GM19351 (cell line): ENCODE measurements at regions not wholly inside any gene's neighbourhood (a gene's known extent, or its start where the extent isn't known, plus 50 kb on each side); places are given as distances from the start of the nearest gene placed in this dataset.

Source experiments
- ATAC-seq: cut with Tn5 transposase; IDR thresholded peaks from one replicate; pipeline ENCODE4 v1.9.1; 2021; ENCODE audit warnings: mild to moderate bottlenecking, moderate library complexity; ENCODE audit not compliant: unreplicated experiment

- ATAC-seq = no peak
These were observed 50.2 kb upstream of the AKR1E2 start for GRCh38 chr10:4775808-4776207.

- ATAC-seq = no peak
These were observed 53.8 kb upstream of the AKR1E2 start for GRCh38 chr10:4772202-4772570.

GRCh38 chr10:4771554-4772201 is 54.3 kb upstream of the AKR1E2 start:
- ATAC-seq = no peak

DNA sequence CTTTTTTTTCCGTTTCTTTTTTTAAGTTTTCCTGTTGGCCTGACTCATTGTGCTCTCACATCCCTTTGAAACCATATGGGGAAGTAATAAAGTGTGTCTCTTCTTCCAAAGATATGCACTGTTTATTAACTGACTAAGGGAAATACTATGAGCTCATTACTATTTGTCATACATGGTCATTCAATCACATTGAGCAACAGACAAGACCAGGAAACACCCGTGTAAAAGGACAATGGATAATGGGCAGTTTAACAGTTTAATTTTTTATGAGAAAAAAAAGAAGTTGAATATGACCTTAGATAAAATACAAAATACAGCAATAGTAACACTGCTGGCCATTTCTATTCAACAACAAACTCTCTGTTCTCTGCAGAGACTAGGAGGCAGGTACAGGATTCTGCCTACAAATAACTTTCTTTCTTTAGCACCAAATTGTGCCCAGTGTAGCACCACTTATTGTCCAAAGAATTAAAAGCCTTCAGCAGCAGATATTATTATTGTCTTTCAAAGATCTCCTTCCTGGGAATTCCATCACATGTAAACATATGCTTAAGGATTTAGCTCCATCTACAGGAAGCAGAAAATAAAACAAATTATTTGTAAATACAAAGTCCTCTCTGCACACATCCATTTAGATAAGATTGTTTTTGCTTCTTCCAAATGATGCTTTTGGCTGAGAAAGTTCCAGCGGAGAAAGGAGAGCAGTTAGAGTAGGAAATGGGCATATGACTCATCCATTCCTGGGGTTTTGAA is 55.0 kb upstream of the AKR1E2 start:
- ATAC-seq = no peak

DNA sequence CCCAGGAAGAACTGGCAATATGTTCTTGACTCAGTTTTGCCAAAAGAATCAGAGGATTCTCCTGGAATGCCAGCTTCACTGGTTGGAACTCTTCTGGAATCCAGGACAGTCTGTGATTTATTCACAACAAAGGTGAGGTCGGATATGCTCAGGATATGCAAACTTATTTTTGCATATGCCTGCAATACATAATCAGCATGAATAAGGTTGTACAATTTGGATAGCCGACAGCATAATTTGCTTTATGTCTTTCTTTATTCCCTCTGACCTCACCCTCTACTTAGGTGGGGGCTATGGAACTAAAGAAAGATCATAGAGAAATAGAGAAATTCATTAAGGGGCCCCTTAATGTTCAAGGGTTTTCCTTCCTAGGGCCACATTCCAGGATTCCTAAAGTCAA is 57.6 kb upstream of the AKR1E2 start:
- no peak for ATAC-seq

DNA sequence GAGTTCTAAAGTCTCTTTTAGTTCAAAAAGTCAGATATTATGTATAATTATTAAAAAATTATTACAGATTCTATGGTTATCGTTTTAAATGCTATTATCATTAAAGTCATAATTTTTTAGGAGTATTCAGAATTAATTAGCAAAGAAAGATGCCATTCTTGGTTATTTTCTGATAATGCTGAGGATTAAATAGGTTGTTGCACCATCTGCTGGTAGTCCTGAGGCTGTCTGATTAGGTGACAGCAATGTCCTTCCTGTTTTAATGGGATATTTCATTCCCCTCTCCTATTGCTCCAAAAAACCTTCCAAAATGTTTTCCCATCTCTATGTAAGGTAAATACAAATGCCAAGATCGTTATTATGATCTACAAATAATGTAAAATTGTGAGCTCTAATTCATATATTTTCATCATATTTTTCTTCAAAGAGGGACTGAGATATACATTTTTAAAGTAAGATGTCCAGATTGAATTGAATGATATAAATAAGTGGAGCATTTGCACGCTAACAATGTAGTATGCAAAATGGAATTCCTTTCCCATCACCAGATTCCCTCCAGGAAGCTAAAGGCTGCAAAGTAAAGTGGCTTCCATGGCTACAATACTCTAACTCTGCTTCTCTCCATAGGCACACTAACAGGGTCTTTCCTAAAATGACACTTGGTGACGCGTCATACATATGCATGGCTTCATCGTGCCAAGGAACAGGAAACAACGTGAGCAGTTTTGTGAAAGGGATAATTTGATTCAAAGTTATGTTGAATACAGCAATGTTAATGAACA is 58.8 kb upstream of the AKR1E2 start:
- no peak for ATAC-seq

GRCh38 chr10:4766454-4766853 is 59.6 kb upstream of the AKR1E2 start:
- no peak for ATAC-seq

GRCh38 chr10:4765428-4765827 is 60.6 kb upstream of the AKR1E2 start:
- ATAC-seq = no peak

GRCh38 chr10:4763960-4764428 is 62.0 kb upstream of the AKR1E2 start:
- no peak for ATAC-seq

DNA sequence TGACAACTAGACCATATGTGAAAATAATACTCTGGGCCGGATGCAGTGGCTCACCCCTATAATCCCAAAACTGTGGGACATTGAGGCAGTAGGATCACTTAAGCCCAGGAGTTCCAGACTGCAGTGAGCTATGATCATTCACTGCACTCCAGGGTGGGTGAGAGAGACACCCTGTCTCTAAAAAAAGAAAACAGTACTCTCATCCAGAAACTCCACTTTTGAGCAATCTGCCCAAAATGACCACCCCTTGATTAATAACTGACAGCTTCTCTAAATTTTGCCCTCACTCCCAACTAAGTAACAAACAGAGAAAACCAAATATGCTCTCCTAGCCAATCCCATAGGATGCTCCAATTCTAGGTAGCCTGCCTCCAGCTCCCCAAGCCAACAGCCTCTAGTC is 62.5 kb upstream of the AKR1E2 start:
- no peak for ATAC-seq

DNA sequence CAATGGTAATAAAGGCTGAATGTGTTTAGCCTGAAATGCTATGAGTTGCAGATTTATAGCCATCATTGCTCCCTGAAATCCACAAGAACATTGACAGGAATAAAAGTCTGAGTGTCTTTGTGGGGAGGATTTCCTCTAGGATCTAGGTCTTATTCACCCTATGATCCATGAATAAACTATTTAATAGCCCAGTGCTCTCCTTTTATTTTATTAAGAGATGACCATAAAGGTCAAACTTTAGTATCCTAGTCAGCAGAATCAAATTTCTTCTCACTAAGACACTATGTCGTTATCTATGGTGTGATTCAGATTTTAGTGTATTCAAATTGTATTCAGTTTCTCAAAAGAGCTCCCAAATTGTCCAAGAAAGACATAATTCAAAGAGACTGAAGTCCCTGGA is 67.8 kb upstream of the AKR1E2 start:
- no peak for ATAC-seq

GRCh38 chr10:4755286-4755989 is 70.6 kb upstream of the AKR1E2 start:
- ATAC-seq = no peak

DNA sequence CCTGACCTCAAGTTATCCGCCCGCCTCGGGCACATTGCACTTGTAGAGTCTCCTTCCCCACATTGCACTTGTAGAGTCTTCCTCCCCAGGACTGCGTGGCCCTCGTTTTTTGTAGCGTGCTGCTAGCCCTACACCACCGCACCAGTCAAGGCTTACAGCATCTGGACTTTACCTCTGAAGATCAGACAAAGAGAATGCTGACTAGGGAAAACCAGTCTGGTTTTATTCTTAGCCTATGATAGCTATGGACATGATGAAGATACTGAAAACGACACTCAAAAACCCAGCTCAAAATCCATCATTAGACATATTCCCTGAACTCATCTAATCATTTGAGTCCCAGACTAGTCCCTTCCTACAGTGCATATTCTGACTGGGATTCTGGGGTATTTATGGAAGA is 71.9 kb upstream of the AKR1E2 start:
- ATAC-seq = no peak

DNA sequence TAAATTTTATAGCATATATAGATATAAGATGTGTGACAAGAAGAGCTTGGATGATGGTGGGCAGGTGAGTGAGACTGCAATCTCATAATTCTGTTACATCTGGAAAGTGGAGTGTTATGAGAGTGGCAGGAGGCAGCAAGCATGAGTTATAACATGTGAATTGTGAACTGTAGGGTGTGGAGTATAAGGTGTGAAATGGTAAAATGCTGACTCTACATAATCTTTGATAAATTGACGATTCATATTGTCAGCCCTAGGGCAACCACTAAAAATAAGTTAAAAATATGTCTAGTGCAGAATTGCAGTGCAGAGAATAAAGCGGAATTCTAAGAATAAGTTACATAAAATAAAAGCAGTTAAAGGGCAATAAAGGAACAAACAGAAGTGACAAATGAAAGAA is 74.8 kb upstream of the AKR1E2 start:
- no peak for ATAC-seq

- no peak for ATAC-seq
These were observed 76.8 kb upstream of the AKR1E2 start for GRCh38 chr10:4749271-4749574.

DNA sequence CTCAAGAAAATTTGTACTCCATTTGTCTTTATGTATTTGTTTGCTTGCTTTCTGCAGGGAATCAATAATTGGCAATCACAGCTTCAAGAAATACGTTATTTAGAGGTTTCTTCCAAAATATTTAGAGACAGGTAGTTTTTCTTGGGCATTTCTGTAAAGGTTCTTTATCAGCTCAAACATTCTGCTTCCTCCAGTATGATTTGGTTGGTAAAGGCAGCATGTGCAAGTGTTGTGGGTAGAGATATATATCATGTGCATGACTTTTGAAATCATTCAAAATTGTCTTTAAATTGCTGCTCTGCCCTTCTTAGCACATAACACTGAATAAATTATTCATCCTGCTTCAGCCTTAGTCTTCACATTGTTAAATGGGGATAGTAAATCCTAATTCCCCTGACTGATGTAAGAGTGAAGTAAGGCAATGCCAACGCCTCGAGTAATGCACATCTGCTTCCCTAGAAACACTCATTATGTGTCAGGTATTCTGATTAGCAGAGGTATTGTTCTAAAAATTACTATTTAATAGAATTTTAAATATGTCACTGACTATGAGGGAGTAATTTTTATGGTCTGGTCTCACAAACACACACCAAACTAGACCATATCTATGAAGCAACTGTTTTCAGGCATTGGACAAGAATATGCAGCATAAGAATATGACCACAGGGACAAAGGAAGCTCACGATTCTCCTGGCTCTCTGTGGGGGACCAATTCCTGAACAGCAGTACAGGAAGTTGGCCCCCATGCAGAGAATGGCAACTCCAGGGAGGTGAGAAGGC is 77.3 kb upstream of the AKR1E2 start:
- no peak for ATAC-seq

DNA sequence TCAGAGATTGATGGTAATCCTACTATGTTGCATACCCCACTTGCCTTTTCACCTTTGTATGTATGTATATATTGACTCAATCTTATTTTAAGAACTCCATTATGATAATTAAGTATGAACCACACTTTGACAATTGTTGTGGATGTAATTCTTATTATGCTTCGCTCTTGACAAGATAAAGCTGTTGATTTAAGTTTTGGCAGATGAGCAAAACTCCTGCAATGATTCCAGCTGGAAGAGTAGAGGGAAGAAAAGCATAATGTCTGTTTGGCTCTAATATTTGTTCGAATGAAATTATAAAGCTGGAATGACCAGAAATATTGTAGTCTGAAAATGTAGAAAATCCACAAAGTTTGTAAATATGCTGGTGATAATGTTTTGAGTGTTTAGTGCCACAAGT is 83.8 kb upstream of the AKR1E2 start:
- ATAC-seq = no peak

GRCh38 chr10:4740471-4740870 is 85.5 kb upstream of the AKR1E2 start:
- ATAC-seq = no peak

GRCh38 chr10:4736608-4737007 is 89.4 kb upstream of the AKR1E2 start:
- no peak for ATAC-seq

- no peak for ATAC-seq
These were observed 89.8 kb upstream of the AKR1E2 start for GRCh38 chr10:4736183-4736582.

DNA sequence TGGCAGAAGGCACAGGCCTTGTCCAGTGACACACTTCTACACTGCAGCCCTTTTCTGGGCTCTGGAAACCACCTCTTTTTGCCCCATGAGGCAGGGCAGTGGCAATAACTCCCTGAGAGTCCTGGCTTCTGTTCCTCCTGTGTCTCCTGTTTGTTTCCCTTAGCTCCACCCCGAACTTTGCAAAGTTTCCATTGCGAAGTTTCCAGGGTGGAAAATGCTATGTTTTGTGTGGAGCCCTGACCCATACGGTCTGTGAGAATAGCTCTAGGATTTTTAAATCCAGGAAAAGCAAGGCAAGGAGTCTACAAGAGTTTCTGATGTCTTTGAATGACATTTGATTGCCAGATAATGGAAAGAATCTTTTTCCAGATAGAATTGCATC is 92.2 kb upstream of the AKR1E2 start:
- no peak for ATAC-seq
